Epithelial cell of proximal tubule (primary cell): ENCODE measurements at regions not wholly inside any gene's neighbourhood (a gene's known extent, or its start where the extent isn't known, plus 50 kb on each side); places are given as distances from the start of the nearest gene placed in this dataset.

Experiments
- DNase-seq: peaks from one replicate; pipeline ENCODE4 v3.0.0-alpha.2; 2011; ENCODE audit warnings: low read depth
- H3K4me3 ChIP-seq: 2 replicates; pipeline ENCODE4 v1.5.1; 2011; ENCODE audit warnings: low read depth, mild to moderate bottlenecking, low read length
- CTCF ChIP-seq: conservative IDR thresholded peaks from 2 replicates; pipeline ENCODE4 v1.5.1; 2012; ENCODE audit warnings: low read depth, mild to moderate bottlenecking, low read length

GRCh38 chr4:11218692-11219091 lies 210.0 kb downstream of the HS3ST1 start:
- DNase-seq: no peak
- no peak overlapping the region for H3K4me3 ChIP-seq
- peak; percentile 23 for TF ChIP-seq CTCF

DNA sequence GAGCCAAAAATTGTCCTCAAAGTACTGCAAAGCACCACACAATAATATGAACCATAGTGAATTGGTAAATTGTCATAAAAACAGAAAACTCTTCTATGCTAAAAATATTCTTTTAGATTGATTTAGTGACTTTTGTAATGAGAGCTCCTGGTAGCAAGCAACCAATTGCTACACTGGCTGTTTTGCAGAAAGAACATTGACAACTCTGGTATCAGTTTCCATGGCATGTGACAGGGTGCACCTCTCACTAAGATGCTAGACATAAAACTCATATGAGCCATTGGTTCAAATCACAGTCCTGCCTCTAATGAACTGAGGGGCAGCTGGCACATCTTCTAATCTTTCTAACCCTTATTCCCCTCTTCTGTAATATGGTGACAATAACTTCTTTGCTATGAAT lies 212.2 kb downstream of the HS3ST1 start:
- H3K4me3 ChIP-seq: no peak overlapping the region
- no peak for TF ChIP-seq CTCF
- no peak for DNase-seq

DNA sequence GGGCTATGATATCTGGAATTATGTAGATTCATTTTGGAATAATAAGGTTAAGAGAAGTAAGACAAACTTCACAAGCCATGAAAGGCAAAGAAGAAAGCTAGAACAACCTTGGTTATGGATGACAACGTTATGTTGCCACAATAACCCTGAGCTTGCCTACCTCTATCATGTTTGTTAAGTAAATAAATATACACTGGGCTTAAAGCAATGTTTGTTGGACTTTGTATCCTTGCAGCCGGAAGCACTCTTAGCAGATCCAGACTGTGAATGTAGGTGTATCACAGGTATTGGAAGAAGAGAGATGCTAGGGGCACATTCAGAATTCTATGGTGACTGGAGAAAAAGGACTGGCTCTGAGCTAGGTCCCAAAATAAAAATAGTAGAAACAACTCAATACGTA lies 214.4 kb downstream of the HS3ST1 start:
- DNase-seq: no peak
- no peak for TF ChIP-seq CTCF
- no peak overlapping the region for H3K4me3 ChIP-seq

- TF ChIP-seq CTCF: no peak
- no peak for DNase-seq
- no peak overlapping the region for H3K4me3 ChIP-seq
Measured at GRCh38 chr4:11209826-11210225, 218.9 kb downstream of the HS3ST1 start.

DNA sequence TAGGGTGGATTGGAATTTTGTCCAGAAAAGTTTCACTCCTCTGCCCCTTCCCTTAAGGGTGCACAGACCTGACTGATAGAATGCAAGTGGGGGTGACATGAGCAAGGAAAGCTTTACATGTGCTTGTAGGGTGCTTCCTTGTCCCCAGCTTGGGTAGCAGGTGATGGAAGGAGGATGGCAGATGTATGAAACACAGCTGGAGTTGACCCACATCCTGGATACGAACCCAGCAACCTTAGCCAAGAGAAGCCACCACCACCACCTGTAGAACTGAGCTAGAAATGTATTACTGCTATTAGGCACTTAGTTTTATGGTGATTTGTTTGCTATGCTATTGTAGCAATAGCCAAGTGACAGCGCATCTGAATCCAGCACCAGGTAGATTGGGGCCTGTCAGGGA lies 227.4 kb downstream of the HS3ST1 start:
- no peak overlapping the region for H3K4me3 ChIP-seq
- no peak for DNase-seq
- TF ChIP-seq CTCF: no peak

DNA sequence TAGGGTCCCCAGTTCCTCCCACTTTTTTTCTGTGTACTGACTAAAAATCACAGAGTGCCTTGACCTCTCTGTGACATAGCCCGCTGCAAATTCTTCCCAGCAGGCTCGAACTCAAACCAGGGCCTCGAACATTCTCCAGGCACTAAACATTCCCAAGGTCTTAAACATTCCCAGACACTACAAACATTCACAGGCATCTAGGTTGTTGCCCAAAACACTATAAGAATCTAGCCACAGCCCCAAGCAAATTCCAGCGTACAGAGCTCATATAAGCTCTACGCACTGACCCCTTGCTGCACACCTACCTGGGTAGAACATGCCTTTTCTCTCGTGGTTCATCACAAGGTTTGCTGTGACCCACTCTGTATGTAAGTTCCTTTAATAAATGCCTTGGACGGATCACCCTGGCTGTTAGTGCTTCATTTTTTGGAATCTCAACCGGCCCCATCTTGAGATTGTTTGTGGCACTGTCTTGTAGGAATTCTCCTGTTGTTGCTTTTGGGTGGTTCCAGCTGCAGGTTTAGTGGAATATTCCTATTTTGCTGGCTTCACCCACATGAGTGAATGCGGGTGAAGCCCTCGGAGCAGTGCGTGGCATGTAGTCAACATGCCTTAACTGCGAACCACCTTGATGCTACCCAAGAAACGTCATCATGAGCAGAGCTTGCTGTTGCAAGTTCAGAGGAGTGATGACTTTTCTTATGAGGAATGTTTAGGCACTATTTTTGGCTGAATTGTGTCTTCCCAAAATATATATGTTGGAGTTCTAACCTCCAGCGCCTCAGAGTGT lies 230.0 kb downstream of the HS3ST1 start:
- no peak for TF ChIP-seq CTCF
- no peak for DNase-seq
- no peak overlapping the region for H3K4me3 ChIP-seq
